Right lobe of liver (tissue), 6 donors: ENCODE measurements at regions not wholly inside any gene's neighbourhood (a gene's known extent, or its start where the extent isn't known, plus 50 kb on each side); places are given as distances from the start of the nearest gene placed in this dataset.

ENCODE experiments used
- ATAC-seq, 4 donors: fragments of 200-7000 bp; cut with Tn5 transposase; one replicate each; pipeline ENCODE4 v1.9.1; 2020; ENCODE audit warnings: mild to moderate bottlenecking in 4 of 4, moderate library complexity in 4 of 4
- DNase-seq, 3 donors: peaks; one replicate each; pipeline ENCODE4 v3.0.0-alpha.2; 2020
- H3K27ac ChIP-seq, 3 donors: fragments of 200-600 bp; one replicate each; pipeline ENCODE4 v1.8.0; 2022
- H3K27me3 ChIP-seq, 2 donors: fragments of 200-600 bp; one replicate each; pipeline ENCODE4 v1.8.0; 2022
- H3K36me3 ChIP-seq, 4 donors: fragments of 200-600 bp; sonication (generic) in 1 of 4; one replicate each; pipeline versions ENCODE4 v1.5.1 to v1.8.0; 2017 to 2022; ENCODE audit warnings: control low read depth in 1 of 4
- H3K4me1 ChIP-seq, 4 donors: fragments of 200-600 bp; sonication (generic) in 1 of 4; one replicate each; pipeline versions ENCODE4 v1.5.1 to v1.8.0; 2017 to 2022; ENCODE audit warnings: control low read depth in 1 of 4
- H3K4me3 ChIP-seq, 3 donors: fragments of 200-600 bp; one replicate each; pipeline ENCODE4 v1.8.0; 2022
- H3K9me3 ChIP-seq, 4 donors: fragments of 200-600 bp; sonication (generic) in 1 of 4; one replicate each; pipeline versions ENCODE4 v1.5.1 to v1.8.0; 2017 to 2022; ENCODE audit warnings: control low read depth in 1 of 4
- POLR2A ChIP-seq: fragments of 450-650 bp; IDR thresholded peaks from one replicate; pipeline ENCODE4 v1.6.1; 2017; ENCODE audit warnings: antibody characterized with exemption, mild to moderate bottlenecking
- whole genome bisulfite sequencing: methylation state at CpG from one replicate; pipeline ENCODE4 v1.1.6; 2018; ENCODE audit warnings: low coverage, low lambda C conversion rate; ENCODE audit not compliant: insufficient coverage; ENCODE audit errors: missing lambda C conversion rate; 5-methylcytosine and 5-hydroxymethylcytosine counted together
- intact Hi-C, 2 donors: fragments of 100-400 bp; cut with DNase I; formaldehyde crosslinking; loops; one replicate each; pipeline versions ENCODE4 v1.11.2 to v1.14.1; 2022
- TF ChIP-seq, protein P1 (sequence below), 4 donors: fragments of 200-600 bp in 3 of 4; fragments of 450-650 bp in 1 of 4; IDR thresholded peaks; one replicate each; pipeline versions ENCODE4 v1.5.1 to v1.8.0; 2016 to 2022; ENCODE audit warnings: antibody characterized with exemption in 4 of 4, mild to moderate bottlenecking in 2 of 4
- donor health status: DM: no; HTN: yes; CAD: no.
- donor health status: DM: no; HTN: no; CAD: no.
- donor health status: DM: no; HTN: no; CAD: no.
- donor health status: DM: no; HTN: yes; CAD: no.
- donor health status: DM: no; HTN: yes; CAD: no.

DNA sequence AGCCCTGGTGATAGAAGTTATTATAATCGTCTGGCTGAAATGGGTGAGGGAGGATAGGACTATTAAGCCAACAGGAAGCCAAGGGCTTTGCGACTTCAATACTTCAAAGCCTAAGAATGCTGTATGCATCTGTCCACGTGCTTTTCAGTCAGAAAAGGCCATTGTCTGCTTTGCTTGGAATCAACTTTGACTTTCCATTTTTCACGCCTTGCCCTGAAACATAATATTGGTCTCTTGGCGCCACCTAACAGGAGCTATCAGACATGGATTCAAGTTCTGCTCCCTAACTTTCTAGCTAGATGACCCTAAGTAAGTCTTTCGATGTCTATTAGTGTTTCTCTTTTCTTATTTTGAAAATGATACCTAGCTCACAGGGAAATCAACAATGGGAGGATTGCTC is 572.6 kb downstream of the TLR4 start:
- H3K27me3 ChIP-seq, result no peaks in the 10 kb centered on the region
- TF ChIP-seq POLR2A, result no peak
- TF ChIP-seq, protein P1, sequence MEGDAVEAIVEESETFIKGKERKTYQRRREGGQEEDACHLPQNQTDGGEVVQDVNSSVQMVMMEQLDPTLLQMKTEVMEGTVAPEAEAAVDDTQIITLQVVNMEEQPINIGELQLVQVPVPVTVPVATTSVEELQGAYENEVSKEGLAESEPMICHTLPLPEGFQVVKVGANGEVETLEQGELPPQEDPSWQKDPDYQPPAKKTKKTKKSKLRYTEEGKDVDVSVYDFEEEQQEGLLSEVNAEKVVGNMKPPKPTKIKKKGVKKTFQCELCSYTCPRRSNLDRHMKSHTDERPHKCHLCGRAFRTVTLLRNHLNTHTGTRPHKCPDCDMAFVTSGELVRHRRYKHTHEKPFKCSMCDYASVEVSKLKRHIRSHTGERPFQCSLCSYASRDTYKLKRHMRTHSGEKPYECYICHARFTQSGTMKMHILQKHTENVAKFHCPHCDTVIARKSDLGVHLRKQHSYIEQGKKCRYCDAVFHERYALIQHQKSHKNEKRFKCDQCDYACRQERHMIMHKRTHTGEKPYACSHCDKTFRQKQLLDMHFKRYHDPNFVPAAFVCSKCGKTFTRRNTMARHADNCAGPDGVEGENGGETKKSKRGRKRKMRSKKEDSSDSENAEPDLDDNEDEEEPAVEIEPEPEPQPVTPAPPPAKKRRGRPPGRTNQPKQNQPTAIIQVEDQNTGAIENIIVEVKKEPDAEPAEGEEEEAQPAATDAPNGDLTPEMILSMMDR (IDR thresholded peaks at IDR 0.05), result no peak
- no peak for ATAC-seq
- no peak overlapping the region for H3K27ac ChIP-seq
- no peaks in the 10 kb centered on the region for H3K36me3 ChIP-seq
- intact Hi-C loops, result no loop called here
- WGBS, result 58% methylated on average over 5 of the region's 6 CpGs
- no peak for DNase-seq
- H3K4me3 ChIP-seq, result no peak overlapping the region
- no peaks in the 10 kb centered on the region for H3K9me3 ChIP-seq
- no peaks in the 10 kb centered on the region for H3K4me1 ChIP-seq

DNA sequence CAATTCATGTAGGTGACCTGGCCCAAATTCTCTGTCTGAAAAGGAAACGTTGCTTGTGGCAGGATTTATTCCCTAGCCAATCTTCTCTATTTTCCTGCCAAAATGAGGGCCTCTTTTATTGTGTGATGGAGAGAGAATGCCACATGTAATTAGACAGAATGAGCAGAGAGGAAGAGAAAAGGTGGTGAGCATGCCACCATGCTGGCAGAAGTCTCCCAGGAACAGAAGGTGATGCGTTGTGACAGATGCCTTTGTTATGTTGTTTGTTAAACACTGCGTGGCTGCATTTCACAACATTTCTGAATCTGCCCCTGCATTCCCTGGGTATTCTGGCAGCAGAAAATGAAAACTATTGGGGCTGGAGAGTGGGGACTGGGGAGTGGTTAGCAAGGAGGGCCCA is 577.6 kb downstream of the TLR4 start:
- Histone ChIP-seq H3K27ac (no peak overlapping the region), H3K4me3 (no peak overlapping the region), H3K36me3 (no peaks in the 10 kb centered on the region), H3K4me1 (no peaks in the 10 kb centered on the region), H3K9me3 (no peaks in the 10 kb centered on the region), H3K27me3 (no peaks in the 10 kb centered on the region)
- intact Hi-C loops, result no loop called here
- ATAC-seq (no peak), DNase-seq (no peak)
- TF ChIP-seq POLR2A, result no peak
- TF ChIP-seq, protein P1 (IDR thresholded peaks at IDR 0.05), result no peak
- 31% methylated on average over 2 of the region's 3 CpGs for WGBS

DNA sequence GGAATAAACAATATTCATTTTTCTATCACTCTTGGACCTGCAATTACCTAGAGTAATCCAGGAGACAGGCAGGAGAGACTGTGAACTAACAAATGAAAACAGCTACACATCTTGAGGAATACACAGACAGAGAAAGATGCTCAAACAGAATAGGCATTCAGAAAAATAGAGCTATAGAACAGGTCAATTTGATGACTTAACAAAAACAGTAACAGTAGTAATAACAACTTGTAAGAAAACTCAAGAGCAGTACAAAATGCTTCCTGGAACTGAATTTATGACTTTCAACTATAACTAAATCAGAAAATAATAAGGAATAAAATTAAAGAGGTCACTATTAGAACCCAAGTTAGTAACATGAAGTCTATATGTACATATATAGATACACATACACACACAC is 579.3 kb downstream of the TLR4 start:
- Histone ChIP-seq H3K9me3 (no peaks in the 10 kb centered on the region), H3K36me3 (no peaks in the 10 kb centered on the region), H3K4me3 (no peak overlapping the region), H3K4me1 (no peaks in the 10 kb centered on the region), H3K27me3 (no peaks in the 10 kb centered on the region), H3K27ac (no peak overlapping the region)
- no peak for TF ChIP-seq POLR2A
- TF ChIP-seq, protein P1 (IDR thresholded peaks at IDR 0.05), result no peak
- intact Hi-C loops, result no loop called here
- ATAC-seq (no peak), DNase-seq (no peak)

DNA sequence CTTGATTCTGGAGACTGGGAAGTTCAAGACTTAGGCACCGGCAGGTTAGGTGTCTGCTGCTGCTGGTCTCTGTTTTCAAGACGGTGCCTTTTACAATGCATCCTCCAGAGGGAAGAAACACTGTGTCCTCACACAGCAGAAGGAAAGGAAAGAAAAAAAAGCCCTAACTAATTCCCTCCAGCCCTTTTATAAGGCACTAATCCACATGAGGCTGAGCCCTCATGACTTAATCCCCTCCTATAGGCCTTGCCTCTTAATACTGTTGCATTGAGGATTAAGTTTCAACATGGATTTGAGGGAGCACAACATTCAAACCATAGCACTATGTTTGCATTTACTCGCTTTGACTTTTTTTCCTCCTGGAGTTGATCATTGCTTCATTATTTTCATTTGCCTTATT is 585.9 kb downstream of the TLR4 start:
- TF ChIP-seq, protein P1 (IDR thresholded peaks at IDR 0.05), result no peak
- TF ChIP-seq POLR2A, result no peak
- WGBS, result 63% methylated on average over 2 of the region's 3 CpGs
- no peak overlapping the region for H3K27ac ChIP-seq
- no peak for ATAC-seq
- intact Hi-C loops, result no loop called here
- no peaks in the 10 kb centered on the region for H3K36me3 ChIP-seq
- no peaks in the 10 kb centered on the region for H3K4me1 ChIP-seq
- H3K27me3 ChIP-seq, result no peaks in the 10 kb centered on the region
- no peaks in the 10 kb centered on the region for H3K9me3 ChIP-seq
- no peak overlapping the region for H3K4me3 ChIP-seq
- DNase-seq, result no peak

DNA sequence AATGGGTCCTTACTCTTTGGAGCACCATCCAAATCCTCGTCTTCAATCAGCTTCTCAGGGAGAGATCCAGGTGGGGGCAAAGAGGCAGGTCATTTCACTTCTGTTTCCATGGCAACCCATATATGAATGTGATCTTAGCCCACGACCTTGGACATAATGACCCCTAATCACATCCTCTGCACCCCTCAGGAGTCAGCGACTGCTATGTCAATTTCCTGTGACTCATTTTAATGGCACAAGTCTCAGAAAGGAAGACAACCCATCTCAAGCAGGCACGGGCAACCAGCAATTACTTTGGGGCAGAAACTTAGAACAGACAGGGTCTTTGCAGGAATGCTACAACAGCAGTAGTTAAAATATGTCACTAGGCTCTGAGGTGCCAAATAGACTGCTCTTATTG is 591.2 kb downstream of the TLR4 start:
- no peaks in the 10 kb centered on the region for H3K4me1 ChIP-seq
- no peak for TF ChIP-seq POLR2A
- TF ChIP-seq, protein P1 (IDR thresholded peaks at IDR 0.05), result no peak
- no peaks in the 10 kb centered on the region for H3K36me3 ChIP-seq
- H3K27me3 ChIP-seq, result no peaks in the 10 kb centered on the region
- DNase-seq (no peak), ATAC-seq (no peak)
- 65% methylated on average over 3 of the region's 4 CpGs for WGBS
- H3K27ac ChIP-seq, result no peak overlapping the region
- H3K9me3 ChIP-seq, result no peaks in the 10 kb centered on the region
- intact Hi-C loops, result no loop called here
- no peak overlapping the region for H3K4me3 ChIP-seq
